SK-N-SH treated with all-trans-retinoic acid at 6 μM for 48 hours (cell line): ENCODE measurements at regions not wholly inside any gene's neighbourhood (a gene's known extent, or its start where the extent isn't known, plus 50 kb on each side); places are given as distances from the start of the nearest gene placed in this dataset.

ENCODE experiments used
- ARNTL ChIP-seq: fragments of 450-650 bp; formaldehyde crosslinking; IDR thresholded peaks from 2 replicates; pipeline ENCODE4 v1.5.0; 2020; ENCODE audit warnings: low read depth, mild to moderate bottlenecking, moderate library complexity, borderline replicate concordance
- ESRRG ChIP-seq: fragments of 250-450 bp; sonication (Bioruptor Pico); IDR thresholded peaks from 2 replicates; pipeline ENCODE4 v1.6.1; 2021; ENCODE audit warnings: mild to moderate bottlenecking
- GLIS3 ChIP-seq: fragments of 250-450 bp; sonication (Bioruptor Pico); IDR thresholded peaks from 2 replicates; pipeline ENCODE4 v1.5.0; 2020; ENCODE audit warnings: mild to moderate bottlenecking, moderate library complexity
- RARB ChIP-seq: fragments of 250-450 bp; sonication (Bioruptor Pico); IDR thresholded peaks from 2 replicates; pipeline ENCODE4 v1.8.0; 2021; ENCODE audit warnings: mild to moderate bottlenecking, moderate library complexity
- SNAI2 ChIP-seq: fragments of 250-450 bp; sonication (Bioruptor Pico); IDR thresholded peaks from 2 replicates; pipeline ENCODE4 v1.5.0; 2020; ENCODE audit warnings: mild to moderate bottlenecking, moderate library complexity
- ZC3H10 ChIP-seq: fragments of 250-450 bp; sonication (Bioruptor Pico); IDR thresholded peaks from 2 replicates; pipeline ENCODE4 v1.5.1; 2021; ENCODE audit warnings: mild to moderate bottlenecking, moderate library complexity
- ZNF565 ChIP-seq: fragments of 450-650 bp; formaldehyde crosslinking; conservative IDR thresholded peaks from 2 replicates; pipeline ENCODE4 v1.5.0; 2020; ENCODE audit warnings: low read depth, mild to moderate bottlenecking, moderate library complexity
- TF ChIP-seq, protein P1 (sequence below): fragments of 250-450 bp; sonication (Bioruptor Pico); IDR thresholded peaks from 2 replicates; pipeline ENCODE4 v1.8.0; 2020; ENCODE audit warnings: mild to moderate bottlenecking, moderate library complexity, borderline replicate concordance
- TF ChIP-seq, protein P2 (sequence below): fragments of 250-450 bp; sonication (Bioruptor Pico); IDR thresholded peaks from 2 replicates; pipeline ENCODE4 v1.5.1; 2020; ENCODE audit warnings: low read depth, mild to moderate bottlenecking, moderate library complexity
- TF ChIP-seq, protein P3 (sequence below): fragments of 250-450 bp; sonication (Bioruptor Pico); IDR thresholded peaks from 2 replicates; pipeline ENCODE4 v1.8.0; 2021; ENCODE audit warnings: low read depth, mild to moderate bottlenecking, moderate library complexity, borderline replicate concordance

DNA sequence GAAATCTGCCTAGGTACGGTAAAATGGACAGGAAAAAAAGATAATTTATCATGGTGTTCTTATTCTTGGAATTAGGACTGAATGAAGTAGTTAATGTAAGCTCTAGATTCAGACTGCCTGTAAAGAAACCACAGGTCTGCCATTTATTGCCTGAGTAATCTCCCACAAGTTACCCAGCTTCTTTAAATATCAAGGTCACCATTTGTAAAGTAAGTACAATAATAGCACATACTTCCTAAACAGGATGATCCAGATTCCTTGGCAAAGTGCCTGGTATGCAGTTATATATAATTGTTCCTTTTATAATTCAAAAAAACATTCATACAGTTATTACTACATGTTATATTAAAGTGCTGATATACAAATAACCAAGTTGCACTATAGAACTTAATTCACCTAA lies 368.6 kb downstream of the HNRNPD start:
- no peak for TF ChIP-seq SNAI2
- TF ChIP-seq GLIS3 (CRISPR knock-in tag), result no peak
- TF ChIP-seq ARNTL (CRISPR knock-in tag), result no peak
- TF ChIP-seq ZC3H10 (CRISPR knock-in tag), result no peak
- TF ChIP-seq, protein P1, sequence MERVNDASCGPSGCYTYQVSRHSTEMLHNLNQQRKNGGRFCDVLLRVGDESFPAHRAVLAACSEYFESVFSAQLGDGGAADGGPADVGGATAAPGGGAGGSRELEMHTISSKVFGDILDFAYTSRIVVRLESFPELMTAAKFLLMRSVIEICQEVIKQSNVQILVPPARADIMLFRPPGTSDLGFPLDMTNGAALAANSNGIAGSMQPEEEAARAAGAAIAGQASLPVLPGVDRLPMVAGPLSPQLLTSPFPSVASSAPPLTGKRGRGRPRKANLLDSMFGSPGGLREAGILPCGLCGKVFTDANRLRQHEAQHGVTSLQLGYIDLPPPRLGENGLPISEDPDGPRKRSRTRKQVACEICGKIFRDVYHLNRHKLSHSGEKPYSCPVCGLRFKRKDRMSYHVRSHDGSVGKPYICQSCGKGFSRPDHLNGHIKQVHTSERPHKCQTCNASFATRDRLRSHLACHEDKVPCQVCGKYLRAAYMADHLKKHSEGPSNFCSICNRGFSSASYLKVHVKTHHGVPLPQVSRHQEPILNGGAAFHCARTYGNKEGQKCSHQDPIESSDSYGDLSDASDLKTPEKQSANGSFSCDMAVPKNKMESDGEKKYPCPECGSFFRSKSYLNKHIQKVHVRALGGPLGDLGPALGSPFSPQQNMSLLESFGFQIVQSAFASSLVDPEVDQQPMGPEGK (CRISPR knock-in tag), result no peak
- TF ChIP-seq, protein P2, sequence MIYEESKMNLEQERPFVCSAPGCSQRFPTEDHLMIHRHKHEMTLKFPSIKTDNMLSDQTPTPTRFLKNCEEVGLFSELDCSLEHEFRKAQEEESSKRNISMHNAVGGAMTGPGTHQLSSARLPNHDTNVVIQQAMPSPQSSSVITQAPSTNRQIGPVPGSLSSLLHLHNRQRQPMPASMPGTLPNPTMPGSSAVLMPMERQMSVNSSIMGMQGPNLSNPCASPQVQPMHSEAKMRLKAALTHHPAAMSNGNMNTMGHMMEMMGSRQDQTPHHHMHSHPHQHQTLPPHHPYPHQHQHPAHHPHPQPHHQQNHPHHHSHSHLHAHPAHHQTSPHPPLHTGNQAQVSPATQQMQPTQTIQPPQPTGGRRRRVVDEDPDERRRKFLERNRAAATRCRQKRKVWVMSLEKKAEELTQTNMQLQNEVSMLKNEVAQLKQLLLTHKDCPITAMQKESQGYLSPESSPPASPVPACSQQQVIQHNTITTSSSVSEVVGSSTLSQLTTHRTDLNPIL, result no peak
- no peak for TF ChIP-seq ESRRG (CRISPR knock-in tag)
- no peak for TF ChIP-seq RARB (CRISPR knock-in tag)
- TF ChIP-seq, protein P3, sequence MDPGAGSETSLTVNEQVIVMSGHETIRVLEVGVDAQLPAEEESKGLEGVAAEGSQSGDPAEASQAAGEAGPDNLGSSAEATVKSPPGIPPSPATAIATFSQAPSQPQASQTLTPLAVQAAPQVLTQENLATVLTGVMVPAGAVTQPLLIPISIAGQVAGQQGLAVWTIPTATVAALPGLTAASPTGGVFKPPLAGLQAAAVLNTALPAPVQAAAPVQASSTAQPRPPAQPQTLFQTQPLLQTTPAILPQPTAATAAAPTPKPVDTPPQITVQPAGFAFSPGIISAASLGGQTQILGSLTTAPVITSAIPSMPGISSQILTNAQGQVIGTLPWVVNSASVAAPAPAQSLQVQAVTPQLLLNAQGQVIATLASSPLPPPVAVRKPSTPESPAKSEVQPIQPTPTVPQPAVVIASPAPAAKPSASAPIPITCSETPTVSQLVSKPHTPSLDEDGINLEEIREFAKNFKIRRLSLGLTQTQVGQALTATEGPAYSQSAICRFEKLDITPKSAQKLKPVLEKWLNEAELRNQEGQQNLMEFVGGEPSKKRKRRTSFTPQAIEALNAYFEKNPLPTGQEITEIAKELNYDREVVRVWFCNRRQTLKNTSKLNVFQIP, result no peak
- no peak for TF ChIP-seq ZNF565 (CRISPR knock-in tag)
